Esophagus muscularis mucosa (tissue), 4 donors: ENCODE measurements at regions not wholly inside any gene's neighbourhood (a gene's known extent, or its start where the extent isn't known, plus 50 kb on each side); places are given as distances from the start of the nearest gene placed in this dataset.

Experiments
- CTCF ChIP-seq, 3 experiments: fragments of 200-600 bp in 2 of 3; fragments of 450-650 bp in 1 of 3; sonication (generic) in 2 of 3; IDR thresholded peaks; one replicate each; pipeline ENCODE4 v1.5.1; 2017 to 2019; ENCODE audit warnings: antibody characterized with exemption in 3 of 3, mild to moderate bottlenecking in 2 of 3, moderate library complexity in 1 of 3
- EP300 ChIP-seq: sonication (generic); formaldehyde crosslinking; IDR thresholded peaks from one replicate; pipeline ENCODE4 v1.6.1; 2017; ENCODE audit warnings: antibody characterized with exemption
- POLR2A ChIP-seq: fragments of 450-650 bp; IDR thresholded peaks from one replicate; pipeline ENCODE4 v1.6.1; 2017; ENCODE audit warnings: antibody characterized with exemption, moderate library complexity, mild to moderate bottlenecking, low read depth
- POLR2AphosphoS5 ChIP-seq, 2 donors: sonication (generic); formaldehyde crosslinking; IDR thresholded peaks; one replicate each; pipeline ENCODE4 v1.6.1; 2017; ENCODE audit warnings: antibody characterized with exemption in 2 of 2

- TF ChIP-seq CTCF (IDR thresholded peaks at IDR 0.05) (no peak), POLR2AphosphoS5 (IDR thresholded peaks at IDR 0.05) (no peak), POLR2A (no peak), EP300 (no peak)
These were observed 827.3 kb upstream of the NRXN1 start for GRCh38 chr2:51859260-51859659.
